Kidney glomerular epithelial cell (primary cell): ENCODE measurements at regions not wholly inside any gene's neighbourhood (a gene's known extent, or its start where the extent isn't known, plus 50 kb on each side); places are given as distances from the start of the nearest gene placed in this dataset.

Source experiments
- DNase-seq: peaks from one replicate; lab custom pipeline; 2025; lab: John Stamatoyannopoulos, UW

DNA sequence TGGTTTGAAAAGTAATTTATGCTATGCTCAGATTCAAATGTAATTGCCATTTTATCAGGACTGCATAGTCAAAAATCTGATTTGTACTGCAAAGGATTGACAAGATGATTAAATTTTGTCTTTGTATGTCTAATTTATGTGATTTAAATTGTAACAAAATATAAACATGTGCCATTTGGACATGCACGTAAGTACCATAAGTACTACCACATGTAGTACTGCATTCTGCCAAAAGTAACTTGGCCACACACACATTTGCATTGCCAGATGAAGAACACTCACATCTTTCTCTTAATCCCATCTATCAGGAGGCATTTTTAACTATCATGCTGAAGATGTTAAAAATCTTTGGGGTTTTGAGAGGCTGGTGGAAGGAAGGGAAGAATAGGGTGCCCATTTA lies 133.3 kb downstream of the KLF12 start:
- no peak for DNase-seq

- no peak for DNase-seq
These were observed 135.6 kb downstream of the KLF12 start for GRCh38 chr13:73998631-73999030.

DNA sequence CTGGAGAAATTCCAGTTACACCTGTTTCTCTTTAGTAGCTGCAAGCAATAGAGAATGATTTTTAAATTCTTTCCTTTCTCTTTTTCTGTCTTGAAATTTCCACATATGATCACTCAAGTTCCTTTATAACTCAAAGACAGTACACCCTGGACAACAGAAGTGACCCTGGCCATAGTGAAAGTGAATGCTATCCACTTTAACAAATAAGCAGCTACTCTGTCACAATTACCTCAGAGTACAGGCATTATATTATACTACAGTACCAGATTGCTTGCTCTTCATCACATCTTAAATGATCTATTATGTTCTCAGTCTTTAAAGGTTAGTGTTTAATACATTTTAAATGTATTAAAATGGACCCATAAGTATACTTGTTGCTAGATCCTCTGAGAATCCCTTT lies 136.2 kb downstream of the KLF12 start:
- no peak for DNase-seq

DNA sequence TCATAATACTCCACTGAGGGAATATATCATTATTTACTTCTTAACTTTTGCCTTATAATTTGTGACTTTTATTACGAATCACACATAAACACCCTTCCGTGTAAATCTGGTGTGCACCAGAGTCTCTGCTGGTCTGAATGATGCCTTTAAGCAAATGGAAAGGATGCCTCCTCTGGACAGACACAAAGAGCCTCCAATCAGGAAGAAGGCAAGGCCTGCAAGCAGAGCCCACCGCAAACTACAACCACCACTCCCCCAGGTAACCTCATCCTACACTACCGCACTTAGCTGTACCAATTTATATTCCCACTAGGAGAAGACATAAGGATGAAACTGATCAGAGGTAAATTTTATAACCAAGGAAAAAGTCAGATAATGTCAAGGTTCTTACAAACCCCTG lies 137.6 kb downstream of the KLF12 start:
- DNase-seq: no peak

DNA sequence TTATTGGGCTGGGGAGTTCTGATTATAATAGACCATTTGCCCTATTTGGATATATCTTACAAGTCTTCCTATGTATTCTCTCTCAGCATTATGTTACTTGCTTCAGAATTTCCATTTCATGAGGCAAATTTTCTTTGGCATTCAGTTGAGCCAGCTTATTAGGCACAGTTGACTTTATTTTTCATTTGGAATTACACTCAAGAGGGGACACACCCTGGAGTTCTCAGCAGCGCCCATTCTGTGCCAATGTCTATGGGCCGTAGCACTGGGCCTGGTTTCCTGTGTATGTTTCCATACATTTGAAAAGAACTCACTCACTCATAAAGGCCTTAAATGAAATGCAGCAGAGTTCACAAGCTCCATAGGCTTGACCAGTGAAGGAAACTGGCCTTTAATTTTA lies 138.5 kb downstream of the KLF12 start:
- DNase-seq: no peak

DNA sequence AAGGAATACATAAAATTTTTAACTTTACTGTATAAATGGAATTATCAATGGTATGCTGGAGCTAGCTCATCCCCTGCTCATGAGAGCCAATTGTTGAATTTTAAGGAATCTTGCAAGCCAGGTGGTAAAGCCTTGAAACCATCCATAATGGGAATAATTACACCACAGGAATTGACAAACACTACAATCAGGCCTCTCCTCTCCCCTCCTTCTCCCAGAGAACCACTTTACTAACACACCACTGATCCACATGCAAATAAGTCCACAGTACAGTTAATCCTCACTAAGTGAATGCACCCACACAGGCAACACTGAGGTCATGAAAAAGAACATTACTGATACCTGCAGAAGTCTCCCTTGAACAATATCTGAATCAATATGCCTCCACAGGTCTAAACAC lies 140.5 kb downstream of the KLF12 start:
- no peak for DNase-seq

DNA sequence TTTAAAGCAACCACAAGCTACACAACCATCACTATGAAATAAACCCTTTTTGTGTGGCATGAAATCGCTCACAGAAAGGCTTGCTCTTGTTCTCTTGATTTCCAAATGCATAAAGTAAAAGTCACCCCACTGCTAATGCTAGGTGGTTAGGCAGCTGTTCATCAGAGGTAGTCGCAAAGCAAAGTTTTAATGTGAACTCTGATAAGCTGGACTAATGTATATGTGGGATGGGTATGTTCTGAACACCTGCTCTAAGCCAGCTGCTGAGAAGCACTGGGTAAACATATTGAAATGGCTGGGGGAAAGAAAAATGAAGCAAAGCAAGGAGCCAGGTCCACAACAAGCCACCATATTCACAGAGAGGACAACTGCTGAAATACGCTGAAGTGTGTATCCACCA lies 142.3 kb downstream of the KLF12 start:
- no peak for DNase-seq

GRCh38 chr13:73991384-73991783 lies 142.8 kb downstream of the KLF12 start:
- DNase-seq: no peak

- DNase-seq: no peak
These were observed 144.9 kb downstream of the KLF12 start for GRCh38 chr13:73989244-73989843.

GRCh38 chr13:73988461-73988860 lies 145.7 kb downstream of the KLF12 start:
- no peak for DNase-seq

DNA sequence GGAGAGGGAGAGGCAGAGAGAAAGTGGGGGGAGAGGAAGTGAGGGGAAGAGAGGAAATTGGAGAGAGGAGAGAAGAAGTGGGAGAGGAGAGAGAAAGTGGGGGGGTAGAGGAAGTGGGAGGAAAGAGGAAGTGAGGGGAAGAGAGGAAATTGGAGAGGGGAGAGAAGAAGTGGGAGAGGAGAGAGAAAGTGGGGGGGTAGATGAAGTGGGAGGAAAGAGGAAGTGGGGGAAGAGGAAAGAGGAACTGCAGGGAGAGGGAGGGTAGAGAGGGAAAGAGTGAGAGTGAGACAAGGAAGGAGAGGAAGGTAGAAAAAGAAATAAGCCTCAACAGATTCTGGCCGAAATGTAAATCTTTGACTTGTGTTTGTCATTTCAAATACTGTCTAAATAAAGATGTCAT lies 146.6 kb downstream of the KLF12 start:
- DNase-seq: no peak

- DNase-seq: no peak
These were observed 148.4 kb downstream of the KLF12 start for GRCh38 chr13:73985783-73986182.

- no peak for DNase-seq
These were observed 149.1 kb downstream of the KLF12 start for GRCh38 chr13:73984949-73985691.

- no peak for DNase-seq
These were observed 150.0 kb downstream of the KLF12 start for GRCh38 chr13:73984201-73984600.

GRCh38 chr13:73983109-73983508 lies 151.1 kb downstream of the KLF12 start:
- DNase-seq: no peak

- DNase-seq: no peak
These were observed 152.6 kb downstream of the KLF12 start for GRCh38 chr13:73981595-73981994.

DNA sequence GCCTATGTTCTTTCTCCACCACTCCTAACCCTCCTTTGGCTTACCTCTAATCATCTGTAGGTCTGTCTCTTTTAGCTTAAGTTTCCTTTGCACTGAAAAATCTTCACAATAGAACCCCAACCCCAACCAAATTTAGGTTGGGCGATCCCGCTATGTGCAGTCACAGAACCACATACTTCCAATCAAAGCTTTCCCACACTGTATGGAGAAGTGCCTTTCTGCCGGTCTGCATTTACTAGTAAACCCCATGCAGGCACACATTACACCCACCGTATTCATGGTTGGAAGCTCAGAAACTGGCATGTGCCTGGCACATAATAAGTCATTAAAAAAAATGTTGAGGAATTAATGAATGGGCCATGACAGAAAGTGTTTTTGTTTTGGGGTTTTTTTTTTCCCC lies 158.4 kb downstream of the KLF12 start:
- no peak for DNase-seq

DNA sequence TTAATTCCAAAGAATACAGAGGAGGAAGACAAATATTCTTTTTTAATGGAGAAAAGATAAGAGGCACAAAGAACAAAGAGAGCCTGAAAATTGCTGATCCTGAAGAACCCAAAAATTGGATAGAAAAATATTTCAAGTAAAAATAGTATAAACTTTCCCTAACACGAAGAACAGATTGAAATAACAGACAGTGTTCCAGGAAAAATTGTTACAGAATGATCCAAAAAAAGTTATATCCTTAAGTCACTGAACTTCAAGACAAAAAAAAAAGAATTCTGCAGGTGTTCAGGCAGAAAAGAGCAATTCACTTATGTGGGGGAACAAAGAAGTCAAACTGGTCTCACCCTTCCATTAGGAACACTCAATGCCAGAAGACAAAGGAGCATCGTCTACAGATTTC lies 160.2 kb downstream of the KLF12 start:
- DNase-seq: no peak

DNA sequence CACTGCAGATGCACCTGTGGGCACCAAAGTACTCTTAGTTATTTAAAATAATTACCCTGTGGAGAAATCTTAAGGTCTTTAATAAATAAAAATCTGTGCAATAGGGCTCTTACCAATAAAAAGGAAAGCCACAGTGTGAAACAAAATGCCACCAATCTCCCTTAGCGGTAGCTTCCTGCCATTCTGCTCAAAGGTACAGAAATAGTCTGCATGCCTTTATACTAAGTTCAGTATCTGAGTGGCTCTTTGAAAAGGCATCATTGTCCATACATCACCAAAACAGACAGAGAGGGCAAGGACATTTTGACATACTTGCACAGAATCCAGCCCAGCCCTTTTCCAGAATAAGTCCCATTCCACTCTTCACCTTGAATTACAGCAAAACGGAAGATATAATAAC lies 161.0 kb downstream of the KLF12 start:
- no peak for DNase-seq

DNA sequence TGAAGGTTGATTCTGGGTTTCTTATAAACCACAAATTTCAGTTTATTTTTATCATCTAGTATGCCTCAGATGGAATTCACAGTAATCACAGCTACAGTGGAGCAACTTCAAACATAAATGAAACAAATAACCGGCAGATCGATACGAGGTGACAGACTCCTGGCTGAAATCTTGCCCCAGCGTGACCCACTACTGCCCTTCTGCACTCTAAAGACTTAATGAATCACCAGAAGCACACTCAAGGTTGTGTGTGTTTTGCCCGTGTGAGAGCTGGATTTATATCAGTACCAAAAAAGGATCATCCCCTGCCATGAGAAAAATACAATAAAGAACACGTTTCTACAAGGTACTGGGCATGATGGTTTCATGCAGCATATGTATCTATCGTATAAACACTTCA lies 161.7 kb downstream of the KLF12 start:
- DNase-seq: no peak

GRCh38 chr13:73971481-73971880 lies 162.7 kb downstream of the KLF12 start:
- no peak for DNase-seq

DNA sequence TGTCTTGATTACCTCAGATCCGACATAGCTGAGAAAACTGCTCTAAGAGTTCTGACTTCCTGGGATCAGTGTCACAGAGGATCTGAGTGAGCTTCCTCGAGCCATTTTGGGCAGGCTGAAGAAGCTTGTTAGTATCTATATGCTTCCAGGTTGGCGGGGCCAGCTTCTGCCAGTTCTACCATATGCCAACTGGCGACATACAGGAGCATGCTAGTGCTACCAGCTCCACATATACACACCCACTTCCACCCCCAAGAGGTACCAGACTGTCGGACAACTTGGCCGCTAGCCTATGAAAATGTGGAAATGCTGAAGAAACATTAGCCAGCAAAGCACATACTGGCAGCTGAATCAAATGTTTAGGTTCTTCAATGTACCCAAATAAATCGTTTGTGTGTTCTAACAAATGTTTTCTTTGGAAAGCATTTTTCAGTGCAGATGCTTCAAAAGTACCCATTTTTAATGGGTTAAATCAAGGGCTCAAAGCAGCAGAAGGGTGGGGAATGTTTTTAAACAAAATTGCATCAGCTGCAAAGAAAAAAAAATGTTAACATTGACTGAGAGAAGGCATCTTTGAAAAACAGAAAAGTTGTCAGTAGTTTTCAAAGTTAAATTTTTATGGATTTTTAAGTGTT lies 163.7 kb downstream of the KLF12 start:
- no peak for DNase-seq

DNA sequence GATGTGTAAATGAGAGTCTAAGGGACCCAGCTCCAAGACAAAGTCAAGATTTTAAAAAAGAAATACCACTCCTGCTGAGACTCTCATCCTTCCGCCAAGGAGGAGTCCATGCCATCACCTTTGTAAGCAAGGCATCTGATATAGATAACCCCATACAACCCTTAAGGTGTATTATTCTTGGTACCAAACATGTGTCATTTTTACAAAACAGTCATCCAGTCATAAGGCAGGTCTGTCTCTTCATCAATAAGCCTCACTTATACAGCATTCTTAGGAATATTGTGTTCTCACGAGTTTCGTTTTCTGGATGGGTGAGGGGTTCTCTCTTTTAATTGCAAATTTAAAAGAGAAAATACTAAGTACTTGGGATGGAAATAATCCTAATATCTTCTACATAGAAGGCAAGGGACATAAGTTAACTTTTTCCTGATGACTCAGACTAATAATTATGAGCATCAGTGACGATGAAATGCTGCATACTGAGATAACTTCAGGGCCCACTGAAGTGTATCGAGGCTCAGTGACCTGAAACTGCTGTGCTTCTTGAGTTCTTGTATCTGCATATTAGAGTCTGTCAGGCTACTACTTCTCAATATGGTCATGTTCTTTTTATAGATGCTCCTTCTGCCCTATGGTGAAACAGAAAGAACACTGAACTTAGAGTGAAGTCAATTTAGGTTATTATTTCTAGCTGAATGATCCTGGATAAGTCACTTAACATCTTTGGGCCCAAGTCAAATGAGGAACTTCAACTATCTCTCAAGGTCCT lies 166.6 kb downstream of the KLF12 start:
- peak; percentile 84 for DNase-seq
